Breast epithelium (tissue), 3 donors: ENCODE measurements at regions not wholly inside any gene's neighbourhood (a gene's known extent, or its start where the extent isn't known, plus 50 kb on each side); places are given as distances from the start of the nearest gene placed in this dataset.

ENCODE experiments used
- CTCF ChIP-seq, 3 donors: fragments of 450-650 bp; IDR thresholded peaks; one replicate each; pipeline ENCODE4 v1.5.1; 2016 to 2017; ENCODE audit warnings: antibody characterized with exemption in 3 of 3, mild to moderate bottlenecking in 3 of 3, moderate library complexity in 3 of 3
- POLR2A ChIP-seq: fragments of 450-650 bp; IDR thresholded peaks from one replicate; pipeline ENCODE4 v1.6.1; 2016; ENCODE audit warnings: antibody characterized with exemption, mild to moderate bottlenecking, moderate library complexity

GRCh38 chr9:134493461-134494272, 147.9 kb upstream of the COL5A1 start:
- no peak for TF ChIP-seq CTCF (IDR thresholded peaks at IDR 0.05)
- no peak for TF ChIP-seq POLR2A
